Stimulated activated CD4-positive, alpha-beta T cell treated with anti-CD3 and anti-CD28 coated beads, Interleukin-1b, Interleukin-23, amount 100 ng/mL, for 24 hours (primary cell): ENCODE measurements at regions not wholly inside any gene's neighbourhood (a gene's known extent, or its start where the extent isn't known, plus 50 kb on each side); places are given as distances from the start of the nearest gene placed in this dataset.

Experiments
- DNase-seq, 4 experiments: peaks; one replicate each; pipeline ENCODE4 v3.0.0-alpha.2; 2020; ENCODE audit warnings: low read depth in 4 of 4, low spot score in 1 of 4

- no peak for DNase-seq
Measured at GRCh38 chr3:56869157-56869889, 67.6 kb upstream of the ARHGEF3 start.

- no peak for DNase-seq
Measured at GRCh38 chr3:56868706-56869105, 67.0 kb upstream of the ARHGEF3 start.

- DNase-seq: no peak
Measured at GRCh38 chr3:56867671-56868070, 65.9 kb upstream of the ARHGEF3 start.

GRCh38 chr3:56864918-56865524, 63.3 kb upstream of the ARHGEF3 start:
- DNase-seq: no peak

- peak in 3 of 4 experiments; percentile 26 to 41 (median 32) for DNase-seq
Measured at GRCh38 chr3:56864090-56864489, 62.3 kb upstream of the ARHGEF3 start.

- no peak for DNase-seq
Measured at GRCh38 chr3:56862352-56863062, 60.8 kb upstream of the ARHGEF3 start.

- DNase-seq: no peak
Measured at GRCh38 chr3:56861511-56861910, 59.8 kb upstream of the ARHGEF3 start.

- no peak for DNase-seq
Measured at GRCh38 chr3:56860939-56861338, 59.2 kb upstream of the ARHGEF3 start.

GRCh38 chr3:56860351-56860750, 58.6 kb upstream of the ARHGEF3 start:
- no peak for DNase-seq

GRCh38 chr3:56858331-56858730, 56.6 kb upstream of the ARHGEF3 start:
- DNase-seq: no peak

GRCh38 chr3:56857178-56857577, 55.4 kb upstream of the ARHGEF3 start:
- no peak for DNase-seq

- no peak for DNase-seq
Measured at GRCh38 chr3:56856752-56857151, 55.0 kb upstream of the ARHGEF3 start.

GRCh38 chr3:56855856-56856512, 54.2 kb upstream of the ARHGEF3 start:
- no peak for DNase-seq

- DNase-seq: no peak
Measured at GRCh38 chr3:56854856-56855611, 53.3 kb upstream of the ARHGEF3 start.

- DNase-seq: no peak
Measured at GRCh38 chr3:56851966-56852884, 50.5 kb upstream of the ARHGEF3 start.
